OCI-LY7 (cell line): ENCODE measurements at regions not wholly inside any gene's neighbourhood (a gene's known extent, or its start where the extent isn't known, plus 50 kb on each side); places are given as distances from the start of the nearest gene placed in this dataset.

Experiments
- CTCF ChIP-seq: fragments of 200-600 bp; sonication (generic); conservative IDR thresholded peaks from 2 replicates; pipeline ENCODE4 v1.5.1; 2014; ENCODE audit warnings: mild to moderate bottlenecking, antibody characterized with exemption, low read length, moderate library complexity, mixed read lengths
- EZH2phosphoT487 ChIP-seq: fragments of 200-600 bp; sonication (generic); IDR thresholded peaks from 2 replicates; pipeline ENCODE4 v1.6.1; 2018; ENCODE audit warnings: low read depth, borderline replicate concordance, mild to moderate bottlenecking, mixed run types, antibody characterized with exemption, low read length, moderate library complexity, mixed read lengths

GRCh38 chr16:62335356-62335755 is 299.1 kb upstream of the CDH8 start:
- TF ChIP-seq CTCF (no peak), EZH2phosphoT487 (no peak)
